ENCODE measurements at regions not wholly inside any gene's neighbourhood (a gene's known extent, or its start where the extent isn't known, plus 50 kb on each side); places are given as distances from the start of the nearest gene placed in this dataset.
"Not testable (repeated sequence)": the region's sequence is repeated elsewhere in the genome, so short reads cannot be mapped to it uniquely, and the experiment has no call there.

- no peak overlapping the region for H3K27ac ChIP-seq
- ATAC-seq (no peak), DNase-seq (no peak)
- H3K4me3 ChIP-seq = no peak overlapping the region
- H3K9me3 ChIP-seq = peaks cover 0 to 5% (median 0%) of the 10 kb centered on the region in 12 donors
- no peaks in the 10 kb centered on the region for H3K27me3 ChIP-seq
- H3K36me3 ChIP-seq = no peaks in the 10 kb centered on the region
- WGBS, 4 donors = 76 to 87% (median 82%) methylated on average over 4 of the region's 4 CpGs
- intact Hi-C loops (cut with DNase I) = no loop called here
- no peaks in the 10 kb centered on the region for H3K4me1 ChIP-seq
- TF ChIP-seq CTCF (IDR thresholded peaks at IDR 0.05) (no peak), POLR2A (IDR thresholded peaks at IDR 0.05) (no peak)
Measured at GRCh38 chr13:50762969-50763567, 80.4 kb downstream of the DLEU7 start.

GRCh38 chr13:50766013-50766412, 77.5 kb downstream of the DLEU7 start:
- H3K4me3 ChIP-seq = no peak overlapping the region
- H3K36me3 ChIP-seq = no peaks in the 10 kb centered on the region
- 87 to 92% (median 88%) methylated on average over 6 of the region's 6 CpGs for WGBS, 4 donors
- ATAC-seq (no peak), DNase-seq (no peak)
- H3K27me3 ChIP-seq = no peaks in the 10 kb centered on the region
- H3K9me3 ChIP-seq = peaks cover 0 to 6% (median 0%) of the 10 kb centered on the region in 12 donors
- no peak overlapping the region for H3K27ac ChIP-seq
- TF ChIP-seq POLR2A (IDR thresholded peaks at IDR 0.05) (no peak), CTCF (IDR thresholded peaks at IDR 0.05) (no peak)
- no peaks in the 10 kb centered on the region for H3K4me1 ChIP-seq
- intact Hi-C loops (cut with DNase I) = no loop called here

GRCh38 chr13:50766695-50767094, 76.8 kb downstream of the DLEU7 start:
- Histone ChIP-seq H3K27ac (no peak overlapping the region), H3K36me3 (no peaks in the 10 kb centered on the region), H3K4me3 (no peak overlapping the region), H3K4me1 (no peaks in the 10 kb centered on the region), H3K27me3 (no peaks in the 10 kb centered on the region), H3K9me3 (peaks cover 0 to 6% (median 0%) of the 10 kb centered on the region in 12 donors)
- TF ChIP-seq CTCF (IDR thresholded peaks at IDR 0.05) = no peak
- no peak for TF ChIP-seq POLR2A (IDR thresholded peaks at IDR 0.05)
- ATAC-seq = no peak
- DNase-seq = no peak
- WGBS, 4 donors = 55 to 66% (median 63%) methylated on average over 3 of the region's 3 CpGs
- intact Hi-C loops (cut with DNase I) = no loop called here

GRCh38 chr13:50772881-50773280, 70.6 kb downstream of the DLEU7 start:
- intact Hi-C loops (cut with DNase I); H3K27ac ChIP-seq; DNase-seq; H3K4me3 ChIP-seq; H3K27me3 ChIP-seq; ATAC-seq; H3K36me3 ChIP-seq; H3K4me1 ChIP-seq: not testable (repeated sequence)
- peaks cover 0 to 25% (median 2%) of the 10 kb centered on the region in 12 donors for H3K9me3 ChIP-seq
- WGBS, 4 donors = 88 to 96% (median 95%) methylated on average over 9 of the region's 9 CpGs

All from heart left ventricle (tissue), 16 donors.